ENCODE measurements at regions not wholly inside any gene's neighbourhood (a gene's known extent, or its start where the extent isn't known, plus 50 kb on each side); places are given as distances from the start of the nearest gene placed in this dataset.
A peak's percentile ranks its signal among the peaks of the same experiment; 100 is the strongest.
"Not testable (repeated sequence)": the region's sequence is repeated elsewhere in the genome, so short reads cannot be mapped to it uniquely, and the experiment has no call there.

DNA sequence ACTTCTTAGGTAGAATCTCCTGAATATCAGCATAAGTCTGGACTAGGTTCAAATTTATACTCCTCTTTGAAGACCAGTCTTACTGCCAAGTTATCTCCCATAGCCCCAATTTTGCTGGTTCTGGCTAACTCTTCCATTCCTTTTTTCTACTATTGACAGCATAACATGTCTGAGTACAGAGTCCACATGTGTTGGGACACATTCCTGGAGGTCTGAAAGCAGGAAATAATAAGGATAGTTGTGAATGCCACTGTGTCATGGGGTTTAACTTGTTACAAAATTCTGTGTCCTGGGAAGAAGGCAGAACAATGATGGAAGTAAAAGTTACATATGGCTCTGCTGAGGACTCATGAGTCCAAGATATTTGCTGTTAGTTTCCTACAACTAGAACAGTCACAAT lies 57.4 kb upstream of the ZBTB20 start:
- ATAC-seq, result no peak

DNA sequence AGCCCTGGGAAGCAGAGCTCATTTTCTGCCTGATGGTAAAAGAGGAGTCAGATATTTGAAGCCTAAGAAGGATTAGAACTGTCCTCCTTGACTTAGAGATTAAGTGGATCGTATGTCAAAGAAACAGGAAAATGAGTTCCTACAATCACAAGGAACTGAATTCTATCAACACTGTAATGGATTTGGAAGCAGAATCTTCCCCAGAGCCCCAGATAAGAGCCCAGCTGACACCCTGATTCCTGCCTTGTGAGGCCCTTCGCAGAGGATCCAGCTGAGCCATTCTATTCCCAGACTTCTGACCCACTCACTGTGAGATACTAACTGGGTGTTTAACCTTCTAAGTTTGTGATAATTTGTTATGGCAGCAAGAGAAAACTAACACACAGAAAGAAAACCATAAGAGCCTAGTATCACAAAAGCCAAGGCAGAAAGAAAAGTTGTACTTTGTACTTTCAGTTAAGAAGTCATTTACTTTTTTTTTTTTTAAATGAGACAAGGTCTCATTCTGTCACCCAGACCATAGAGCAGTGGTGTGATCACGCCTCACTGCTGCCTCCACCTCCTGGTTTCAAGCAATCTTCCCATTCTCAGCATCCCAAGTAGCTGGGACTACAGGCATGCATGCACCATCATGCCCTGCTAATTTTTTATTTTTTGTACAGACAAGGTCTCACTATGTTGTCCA lies 61.1 kb upstream of the ZBTB20 start:
- ATAC-seq, result no peak
- DNase-seq, result no peak
- Mint-ChIP-seq H3K27ac (no peak overlapping the region), H3K4me3 (no peak overlapping the region), H3K36me3 (ENCODE audit: low read depth) (peaks cover 4% of the 10 kb centered on the region), H3K27me3 (peaks cover 7% of the 10 kb centered on the region), H3K4me1 (peaks cover 7% of the 10 kb centered on the region)
- H3K9me3 ChIP-seq (ENCODE audit: control insufficient read depth, low read length, poor library complexity, severe bottlenecking), result no peaks in the 10 kb centered on the region

More for the DNA sequence above, 57.4 kb upstream of the ZBTB20 start:
- Mint-ChIP-seq H3K4me3 (no peak overlapping the region), H3K27me3 (peaks cover 7% of the 10 kb centered on the region), H3K27ac (no peak overlapping the region), H3K36me3 (ENCODE audit: low read depth) (peaks cover 2% of the 10 kb centered on the region), H3K4me1 (peaks cover 5% of the 10 kb centered on the region)
- H3K9me3 ChIP-seq (ENCODE audit: control insufficient read depth, low read length, poor library complexity, severe bottlenecking), result no peaks in the 10 kb centered on the region
- no peak for DNase-seq

DNA sequence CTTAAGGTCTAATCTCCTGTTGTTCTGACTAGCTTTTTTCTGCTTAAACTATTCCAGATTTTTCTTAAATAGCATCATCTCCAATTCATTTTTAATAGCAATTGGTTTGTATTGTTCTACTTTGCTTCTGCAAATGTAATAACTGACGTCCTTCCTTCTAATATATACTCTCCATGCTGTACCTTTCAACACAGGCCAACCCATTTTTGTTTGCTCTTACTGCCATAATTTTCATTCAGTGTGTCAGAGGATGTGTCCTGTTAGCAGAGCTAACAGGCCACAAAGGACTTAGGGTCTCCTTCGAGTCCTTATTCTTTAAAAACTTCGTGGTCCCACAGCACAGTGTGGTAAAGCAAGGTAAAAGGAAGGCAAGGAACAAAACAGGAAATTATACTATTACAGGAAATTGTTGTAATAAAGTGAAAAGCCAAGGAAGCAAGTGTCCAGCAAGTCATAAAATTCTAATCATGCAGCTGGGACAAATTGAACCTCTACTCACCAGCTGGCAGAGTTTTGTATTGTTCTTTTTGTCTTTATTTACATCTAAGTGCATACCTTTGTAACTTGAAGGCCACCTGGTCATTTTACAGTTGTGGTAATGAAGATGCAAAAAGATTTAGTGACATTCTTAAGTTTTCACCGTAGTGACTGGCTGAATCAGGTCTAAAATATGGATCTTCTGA lies 64.9 kb upstream of the ZBTB20 start:
- ATAC-seq, result no peak
- Mint-ChIP-seq H3K36me3 (ENCODE audit: low read depth) (peaks cover 3% of the 10 kb centered on the region), H3K4me1 (peaks cover 2% of the 10 kb centered on the region), H3K27me3 (no peaks in the 10 kb centered on the region), H3K27ac (peak overlapping the region; percentile 8), H3K4me3 (no peak overlapping the region)
- H3K9me3 ChIP-seq (ENCODE audit: control insufficient read depth, low read length, poor library complexity, severe bottlenecking), result no peaks in the 10 kb centered on the region
- no peak for DNase-seq

- Mint-ChIP-seq H3K27me3 (no peaks in the 10 kb centered on the region), H3K4me3 (no peak overlapping the region), H3K4me1 (peaks cover 2% of the 10 kb centered on the region), H3K36me3 (ENCODE audit: low read depth) (peaks cover 3% of the 10 kb centered on the region), H3K27ac (no peak overlapping the region)
- no peaks in the 10 kb centered on the region for H3K9me3 ChIP-seq (ENCODE audit: control insufficient read depth, low read length, poor library complexity, severe bottlenecking)
- ATAC-seq (no peak), DNase-seq (no peak)
Measured at GRCh38 chr3:115212615-115213014, 65.5 kb upstream of the ZBTB20 start.

GRCh38 chr3:115213052-115213451 lies 66.0 kb upstream of the ZBTB20 start:
- not testable (repeated sequence) for H3K27ac Mint-ChIP-seq; H3K27me3 Mint-ChIP-seq; H3K4me3 Mint-ChIP-seq; H3K36me3 Mint-ChIP-seq (ENCODE audit: low read depth); DNase-seq; H3K9me3 ChIP-seq (ENCODE audit: control insufficient read depth, low read length, poor library complexity, severe bottlenecking); ATAC-seq; H3K4me1 Mint-ChIP-seq

- ATAC-seq (no peak), DNase-seq (no peak)
- no peaks in the 10 kb centered on the region for H3K27me3 Mint-ChIP-seq
- H3K36me3 Mint-ChIP-seq (ENCODE audit: low read depth), result no peaks in the 10 kb centered on the region
- H3K4me3 Mint-ChIP-seq, result no peak overlapping the region
- H3K27ac Mint-ChIP-seq, result no peak overlapping the region
- H3K4me1 Mint-ChIP-seq, result no peaks in the 10 kb centered on the region
- no peaks in the 10 kb centered on the region for H3K9me3 ChIP-seq (ENCODE audit: control insufficient read depth, low read length, poor library complexity, severe bottlenecking)
Measured at GRCh38 chr3:115217292-115217677, 70.2 kb upstream of the ZBTB20 start.

GRCh38 chr3:115217678-115218451 lies 70.8 kb upstream of the ZBTB20 start:
- no peaks in the 10 kb centered on the region for H3K4me1 Mint-ChIP-seq
- no peak overlapping the region for H3K27ac Mint-ChIP-seq
- no peak for ATAC-seq
- H3K27me3 Mint-ChIP-seq, result no peaks in the 10 kb centered on the region
- no peaks in the 10 kb centered on the region for H3K9me3 ChIP-seq (ENCODE audit: control insufficient read depth, low read length, poor library complexity, severe bottlenecking)
- no peaks in the 10 kb centered on the region for H3K36me3 Mint-ChIP-seq (ENCODE audit: low read depth)
- H3K4me3 Mint-ChIP-seq, result no peak overlapping the region
- no peak for DNase-seq

DNA sequence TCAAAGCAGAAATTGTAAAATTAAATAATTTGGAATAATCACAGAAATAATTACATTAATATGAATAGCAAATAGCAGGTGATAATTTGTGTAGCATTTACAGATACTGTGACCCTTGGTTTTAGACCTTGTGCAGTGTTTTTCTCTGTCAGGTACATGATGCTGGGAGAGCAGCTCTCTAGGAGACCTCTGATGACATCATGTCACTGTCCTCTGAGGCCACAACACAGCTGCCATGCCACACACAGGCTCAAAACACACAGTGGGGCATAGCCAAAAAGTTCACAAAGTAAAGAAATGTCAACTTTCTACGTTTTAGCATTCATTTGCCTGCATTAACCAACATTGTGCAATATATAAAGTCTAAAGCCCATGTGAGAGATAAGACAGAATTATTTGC lies 71.8 kb upstream of the ZBTB20 start:
- DNase-seq, result no peak
- no peaks in the 10 kb centered on the region for H3K36me3 Mint-ChIP-seq (ENCODE audit: low read depth)
- no peak for ATAC-seq

DNA sequence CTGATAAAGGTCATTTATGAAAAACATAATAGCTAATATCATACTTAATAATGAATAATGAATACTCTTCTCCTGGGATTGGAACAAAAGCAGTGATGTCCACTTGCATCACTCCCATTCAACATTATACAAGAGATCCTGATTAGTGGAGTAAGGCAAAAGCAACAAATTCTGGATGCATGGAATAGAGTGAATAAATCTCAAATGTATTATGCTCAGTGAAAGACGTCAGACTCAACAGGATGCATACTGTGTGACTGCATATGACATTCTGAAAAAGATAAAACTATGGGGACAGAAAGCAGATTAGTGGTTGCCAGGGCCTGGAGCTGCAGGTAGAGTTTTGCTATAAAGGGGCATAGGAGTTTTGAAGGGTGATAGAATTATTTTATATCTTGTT lies 77.6 kb upstream of the ZBTB20 start:
- DNase-seq, result no peak
- peaks cover 2% of the 10 kb centered on the region for H3K4me1 Mint-ChIP-seq
- H3K9me3 ChIP-seq (ENCODE audit: control insufficient read depth, low read length, poor library complexity, severe bottlenecking), result no peaks in the 10 kb centered on the region
- H3K36me3 Mint-ChIP-seq (ENCODE audit: low read depth), result no peaks in the 10 kb centered on the region
- no peak overlapping the region for H3K4me3 Mint-ChIP-seq
- H3K27ac Mint-ChIP-seq, result no peak overlapping the region
- peaks cover 5% of the 10 kb centered on the region for H3K27me3 Mint-ChIP-seq
- no peak for ATAC-seq

More for the DNA sequence above, 71.8 kb upstream of the ZBTB20 start:
- Mint-ChIP-seq H3K27ac (no peak overlapping the region), H3K27me3 (no peaks in the 10 kb centered on the region), H3K4me3 (no peak overlapping the region), H3K4me1 (no peaks in the 10 kb centered on the region)
- no peaks in the 10 kb centered on the region for H3K9me3 ChIP-seq (ENCODE audit: control insufficient read depth, low read length, poor library complexity, severe bottlenecking)

DNA sequence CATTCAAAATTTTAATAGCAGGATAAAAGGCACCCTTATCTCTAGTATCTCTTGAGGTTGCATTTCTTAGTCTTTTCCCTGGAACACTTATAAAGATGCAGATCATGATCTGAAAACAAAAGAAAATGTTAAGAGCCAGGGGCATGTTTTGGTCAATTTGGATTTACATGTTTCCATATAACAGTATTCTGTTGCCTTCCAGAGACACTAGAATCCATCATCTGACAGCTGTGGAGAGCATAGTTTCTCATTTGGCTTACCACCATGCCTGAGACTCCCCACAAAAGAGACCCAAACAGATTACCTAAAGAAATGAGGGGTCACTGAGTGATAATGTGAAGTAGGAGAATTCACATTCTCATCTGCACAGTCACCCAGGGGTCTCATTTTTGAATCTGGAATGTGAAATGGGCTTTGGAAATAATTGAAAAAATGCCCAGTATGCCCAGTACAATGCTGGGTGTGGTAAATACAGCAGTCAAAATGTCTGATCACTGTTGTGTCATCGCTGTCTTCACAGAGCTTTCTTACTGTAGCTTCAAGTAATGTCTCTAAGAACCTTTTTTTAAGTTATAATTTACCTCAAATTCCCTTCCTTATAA lies 79.9 kb upstream of the ZBTB20 start:
- Mint-ChIP-seq H3K27ac (no peak overlapping the region), H3K4me1 (peaks cover 2% of the 10 kb centered on the region), H3K4me3 (no peak overlapping the region), H3K36me3 (ENCODE audit: low read depth) (no peaks in the 10 kb centered on the region), H3K27me3 (peaks cover 5% of the 10 kb centered on the region)
- no peak for ATAC-seq
- no peak for DNase-seq
- no peaks in the 10 kb centered on the region for H3K9me3 ChIP-seq (ENCODE audit: control insufficient read depth, low read length, poor library complexity, severe bottlenecking)

DNA sequence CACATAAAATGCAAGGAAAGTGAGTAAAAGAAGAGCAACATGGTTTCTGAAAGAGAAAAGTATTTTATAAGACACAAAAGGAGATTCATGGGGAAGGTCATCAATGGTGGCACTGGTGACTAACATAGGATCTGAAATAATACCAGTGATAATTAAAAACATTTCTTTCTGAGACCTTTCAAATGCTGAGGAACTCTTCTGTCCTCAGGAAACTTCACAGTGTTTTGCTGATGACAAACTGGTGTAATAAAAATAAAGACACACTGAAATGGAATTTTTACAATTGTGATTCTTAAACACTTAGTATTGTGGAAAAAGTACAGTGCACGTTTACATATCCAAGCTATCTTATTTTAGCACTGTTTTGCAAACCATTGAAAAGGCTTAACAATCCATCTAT lies 80.4 kb upstream of the ZBTB20 start:
- H3K9me3 ChIP-seq (ENCODE audit: control insufficient read depth, low read length, poor library complexity, severe bottlenecking), result no peaks in the 10 kb centered on the region
- H3K4me3 Mint-ChIP-seq, result no peak overlapping the region
- no peak for DNase-seq
- H3K4me1 Mint-ChIP-seq, result peaks cover 2% of the 10 kb centered on the region
- H3K27me3 Mint-ChIP-seq, result peaks cover 5% of the 10 kb centered on the region
- no peak for ATAC-seq
- no peaks in the 10 kb centered on the region for H3K36me3 Mint-ChIP-seq (ENCODE audit: low read depth)
- H3K27ac Mint-ChIP-seq, result no peak overlapping the region

- no peaks in the 10 kb centered on the region for H3K9me3 ChIP-seq (ENCODE audit: control insufficient read depth, low read length, poor library complexity, severe bottlenecking)
- Mint-ChIP-seq H3K27ac (no peak overlapping the region), H3K4me3 (no peak overlapping the region), H3K36me3 (ENCODE audit: low read depth) (no peaks in the 10 kb centered on the region), H3K27me3 (peaks cover 5% of the 10 kb centered on the region), H3K4me1 (peaks cover 2% of the 10 kb centered on the region)
- DNase-seq (no peak), ATAC-seq (no peak)
Measured at GRCh38 chr3:115228266-115228665, 81.2 kb upstream of the ZBTB20 start.

GRCh38 chr3:115232167-115232566 lies 85.1 kb upstream of the ZBTB20 start:
- H3K9me3 ChIP-seq (ENCODE audit: control insufficient read depth, low read length, poor library complexity, severe bottlenecking), result no peaks in the 10 kb centered on the region
- DNase-seq (no peak), ATAC-seq (no peak)
- Mint-ChIP-seq H3K27me3 (no peaks in the 10 kb centered on the region), H3K4me3 (no peak overlapping the region), H3K27ac (no peak overlapping the region), H3K4me1 (peaks cover 2% of the 10 kb centered on the region), H3K36me3 (ENCODE audit: low read depth) (no peaks in the 10 kb centered on the region)
